Activated naive CD4-positive, alpha-beta T cell treated with anti-CD3 and anti-CD28 coated beads for 36 hours (primary cell): ENCODE measurements at regions not wholly inside any gene's neighbourhood (a gene's known extent, or its start where the extent isn't known, plus 50 kb on each side); places are given as distances from the start of the nearest gene placed in this dataset.

Experiments
- CTCF ChIA-PET: fragments of 350-600 bp; sonication (Branson Sonifier 250); formaldehyde crosslinking; loops from one replicate; lab custom pipeline; 2021; ENCODE audit warnings: antibody characterized with exemption; lab: Charles Lee
- DNase-seq: peaks from one replicate; pipeline ENCODE4 v3.0.0-alpha.2; 2020
- H3K27ac Mint-ChIP-seq: one replicate; pipeline ENCODE4 v1.8.0; 2021; ENCODE audit warnings: mild to moderate bottlenecking, mixed read lengths
- H3K27me3 Mint-ChIP-seq: one replicate; pipeline ENCODE4 v1.8.0; 2021; ENCODE audit warnings: low read depth, mixed read lengths
- H3K36me3 Mint-ChIP-seq: one replicate; pipeline ENCODE4 v1.8.0; 2021; ENCODE audit warnings: low read depth, mixed read lengths
- H3K4me1 Mint-ChIP-seq: one replicate; pipeline ENCODE4 v1.8.0; 2021; ENCODE audit warnings: low read depth, mixed read lengths
- H3K4me3 Mint-ChIP-seq: one replicate; pipeline ENCODE4 v1.8.0; 2021; ENCODE audit warnings: mild to moderate bottlenecking, moderate library complexity, mixed read lengths
- H3K9me3 Mint-ChIP-seq: one replicate; pipeline ENCODE4 v1.8.0; 2021; ENCODE audit warnings: mixed read lengths
- intact Hi-C: fragments of 100-400 bp; cut with micrococcal nuclease; formaldehyde crosslinking; loops from one replicate; pipeline ENCODE4 v1.15.1; 2023

- Mint-ChIP-seq H3K27ac (no peak overlapping the region), H3K9me3 (peaks cover 4% of the 10 kb centered on the region), H3K4me1 (no peaks in the 10 kb centered on the region), H3K36me3 (no peaks in the 10 kb centered on the region), H3K4me3 (no peak overlapping the region), H3K27me3 (no peaks in the 10 kb centered on the region)
- DNase-seq = no peak
- intact Hi-C loops = no loop called here
- CTCF ChIA-PET = no interaction called here
Measured at GRCh38 chr14:42548349-42548748, 941.7 kb downstream of the LRFN5 start.

GRCh38 chr14:42545636-42546035 lies 939.0 kb downstream of the LRFN5 start:
- DNase-seq = no peak
- no peak overlapping the region for H3K27ac Mint-ChIP-seq
- H3K27me3 Mint-ChIP-seq = no peaks in the 10 kb centered on the region
- H3K4me3 Mint-ChIP-seq = no peak overlapping the region
- H3K36me3 Mint-ChIP-seq = no peaks in the 10 kb centered on the region
- H3K4me1 Mint-ChIP-seq = no peaks in the 10 kb centered on the region
- intact Hi-C loops = no loop called here
- peaks cover 4% of the 10 kb centered on the region for H3K9me3 Mint-ChIP-seq
- CTCF ChIA-PET = no interaction called here

GRCh38 chr14:42541535-42542001 lies 934.9 kb downstream of the LRFN5 start:
- intact Hi-C loops = no loop called here

GRCh38 chr14:42535397-42535796 lies 928.7 kb downstream of the LRFN5 start:
- CTCF ChIA-PET = no interaction called here
- intact Hi-C loops = no loop called here
- Mint-ChIP-seq H3K27ac (no peak overlapping the region), H3K27me3 (no peaks in the 10 kb centered on the region), H3K36me3 (no peaks in the 10 kb centered on the region), H3K4me3 (no peak overlapping the region), H3K4me1 (no peaks in the 10 kb centered on the region), H3K9me3 (peaks cover 3% of the 10 kb centered on the region)
- no peak for DNase-seq

More at GRCh38 chr14:42541535-42542001, 934.9 kb downstream of the LRFN5 start:
- CTCF ChIA-PET = no interaction called here
- no peaks in the 10 kb centered on the region for H3K36me3 Mint-ChIP-seq
- H3K4me3 Mint-ChIP-seq = no peak overlapping the region
- H3K27ac Mint-ChIP-seq = no peak overlapping the region
- H3K27me3 Mint-ChIP-seq = no peaks in the 10 kb centered on the region
- DNase-seq = no peak
- no peaks in the 10 kb centered on the region for H3K9me3 Mint-ChIP-seq
- H3K4me1 Mint-ChIP-seq = no peaks in the 10 kb centered on the region

GRCh38 chr14:42533476-42533875 lies 926.8 kb downstream of the LRFN5 start:
- no peak overlapping the region for H3K4me3 Mint-ChIP-seq
- no peak for DNase-seq
- no peaks in the 10 kb centered on the region for H3K4me1 Mint-ChIP-seq
- no peaks in the 10 kb centered on the region for H3K36me3 Mint-ChIP-seq
- H3K9me3 Mint-ChIP-seq = peaks cover 3% of the 10 kb centered on the region
- intact Hi-C loops = no loop called here
- H3K27me3 Mint-ChIP-seq = no peaks in the 10 kb centered on the region
- CTCF ChIA-PET = no interaction called here
- H3K27ac Mint-ChIP-seq = no peak overlapping the region

DNA sequence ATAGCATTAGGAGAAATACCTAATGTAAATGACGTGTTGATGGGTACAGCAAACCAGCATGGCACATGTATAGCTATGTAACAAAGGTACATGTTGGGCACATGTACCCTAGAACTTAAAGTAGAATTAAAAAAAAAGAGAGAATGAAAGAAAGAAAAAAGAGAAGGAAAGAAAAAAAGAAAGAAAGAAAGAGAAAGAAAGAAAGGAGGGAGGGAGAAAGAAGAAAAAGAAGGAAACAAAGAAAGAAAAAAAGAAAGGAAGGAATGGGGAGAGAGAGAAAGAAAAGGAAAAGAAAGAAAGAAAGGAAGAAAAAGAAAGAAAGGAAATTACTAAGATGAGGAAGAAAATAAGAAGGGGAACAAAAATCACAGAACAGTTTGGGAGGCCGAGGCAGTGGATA lies 925.5 kb downstream of the LRFN5 start:
- H3K4me1 Mint-ChIP-seq = no peaks in the 10 kb centered on the region
- no peaks in the 10 kb centered on the region for H3K27me3 Mint-ChIP-seq
- H3K4me3 Mint-ChIP-seq = no peak overlapping the region
- no peak overlapping the region for H3K27ac Mint-ChIP-seq
- no peak for DNase-seq
- intact Hi-C loops = no loop called here
- CTCF ChIA-PET = no interaction called here
- H3K36me3 Mint-ChIP-seq = no peaks in the 10 kb centered on the region
- H3K9me3 Mint-ChIP-seq = peaks cover 3% of the 10 kb centered on the region

DNA sequence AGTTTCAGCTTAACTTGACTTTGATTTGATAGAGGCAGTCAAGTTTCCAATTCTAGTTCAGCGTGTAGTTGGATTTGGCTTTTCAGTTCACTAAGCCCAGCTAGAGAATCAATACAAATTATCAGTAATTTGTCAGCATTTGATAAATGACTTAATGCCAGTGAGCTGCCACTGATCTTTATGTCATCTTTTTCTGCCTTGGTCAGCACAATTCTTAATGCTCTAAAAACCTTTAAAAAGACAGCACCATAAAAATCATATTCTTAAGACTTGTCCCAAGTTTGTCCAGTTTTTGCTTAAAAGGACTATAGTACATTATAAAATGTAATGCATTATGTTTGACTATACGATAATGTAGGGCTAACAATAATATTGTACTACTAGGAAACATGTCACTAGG lies 920.5 kb downstream of the LRFN5 start:
- H3K36me3 Mint-ChIP-seq = no peaks in the 10 kb centered on the region
- intact Hi-C loops = no loop called here
- H3K27me3 Mint-ChIP-seq = no peaks in the 10 kb centered on the region
- no peak overlapping the region for H3K27ac Mint-ChIP-seq
- DNase-seq = no peak
- no peaks in the 10 kb centered on the region for H3K9me3 Mint-ChIP-seq
- H3K4me1 Mint-ChIP-seq = no peaks in the 10 kb centered on the region
- no peak overlapping the region for H3K4me3 Mint-ChIP-seq
- CTCF ChIA-PET = no interaction called here

- Mint-ChIP-seq H3K27ac (no peak overlapping the region), H3K9me3 (no peaks in the 10 kb centered on the region), H3K36me3 (no peaks in the 10 kb centered on the region), H3K4me1 (no peaks in the 10 kb centered on the region), H3K4me3 (no peak overlapping the region), H3K27me3 (no peaks in the 10 kb centered on the region)
- intact Hi-C loops = no loop called here
- CTCF ChIA-PET = interaction anchor here (0.7 kb wide), 1 partner anchor 26 kb away, joined by 3 read pairs; no protein-coding TSS in a partner anchor
- DNase-seq = no peak
Measured at GRCh38 chr14:42523666-42524065, 917.0 kb downstream of the LRFN5 start.

DNA sequence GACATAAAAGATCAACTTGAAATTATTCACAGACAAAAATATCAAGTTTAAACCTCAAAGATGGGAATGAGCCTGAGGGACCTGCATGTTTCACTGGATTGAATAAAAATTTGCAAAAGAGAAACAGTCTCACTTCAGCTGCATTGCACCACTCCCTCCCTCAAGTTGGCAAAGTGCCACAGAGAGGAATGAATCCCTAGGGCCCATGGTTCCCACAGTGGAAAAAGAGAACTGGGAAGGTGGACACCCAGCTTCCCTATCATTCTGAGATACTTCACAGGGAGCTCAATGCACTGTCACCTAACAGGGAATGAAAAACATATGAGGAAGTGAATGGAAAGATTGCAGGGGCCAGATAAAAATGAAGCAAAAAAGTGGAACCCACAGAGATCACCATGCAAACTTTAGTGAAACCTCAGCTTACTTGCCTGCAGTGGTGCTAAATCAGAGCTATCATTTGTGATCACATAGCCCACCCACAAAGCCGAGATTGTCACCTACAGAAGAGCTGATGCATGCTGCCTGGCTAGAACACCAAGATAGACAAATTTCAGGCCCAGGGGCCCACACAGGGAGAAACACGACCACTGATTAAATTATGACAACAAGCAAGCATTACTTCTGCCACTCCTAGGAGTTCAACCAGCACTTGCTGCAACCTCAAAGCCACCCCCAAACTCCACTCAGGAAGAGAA lies 911.3 kb downstream of the LRFN5 start:
- Mint-ChIP-seq H3K36me3 (no peaks in the 10 kb centered on the region), H3K27me3 (no peaks in the 10 kb centered on the region), H3K27ac (no peak overlapping the region), H3K4me1 (no peaks in the 10 kb centered on the region), H3K9me3 (peaks cover 3% of the 10 kb centered on the region), H3K4me3 (no peak overlapping the region)
- no peak for DNase-seq
- intact Hi-C loops = no loop called here
- CTCF ChIA-PET = interaction anchor here (0.7 kb wide), 1 partner anchor 15 kb away, joined by 3 read pairs; no protein-coding TSS in a partner anchor

DNA sequence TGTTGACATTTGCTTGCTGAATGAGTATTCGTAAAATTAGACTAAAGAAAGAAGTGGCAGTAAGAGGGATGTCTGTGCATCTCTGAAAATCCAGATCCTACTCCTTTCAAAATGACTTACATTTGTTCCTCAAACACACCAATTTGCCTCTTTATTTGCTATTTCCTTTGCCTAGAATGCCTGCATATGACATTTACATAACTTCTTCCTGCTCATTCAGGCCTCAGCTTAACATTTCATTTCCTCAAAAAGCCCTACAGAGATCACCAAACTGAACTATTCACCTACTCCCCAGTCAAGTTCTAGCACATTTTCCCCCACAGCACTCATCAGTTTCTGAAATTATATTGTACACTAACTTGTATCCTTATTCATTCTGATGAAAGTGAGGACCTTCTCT lies 907.2 kb downstream of the LRFN5 start:
- Mint-ChIP-seq H3K27ac (no peak overlapping the region), H3K27me3 (no peaks in the 10 kb centered on the region), H3K4me3 (no peak overlapping the region), H3K9me3 (peaks cover 3% of the 10 kb centered on the region), H3K36me3 (no peaks in the 10 kb centered on the region), H3K4me1 (no peaks in the 10 kb centered on the region)
- CTCF ChIA-PET = no interaction called here
- intact Hi-C loops = no loop called here
- DNase-seq = no peak

- H3K4me3 Mint-ChIP-seq = no peak overlapping the region
- intact Hi-C loops = no loop called here
- no peaks in the 10 kb centered on the region for H3K36me3 Mint-ChIP-seq
- CTCF ChIA-PET = no interaction called here
- H3K27me3 Mint-ChIP-seq = no peaks in the 10 kb centered on the region
- DNase-seq = no peak
- no peaks in the 10 kb centered on the region for H3K4me1 Mint-ChIP-seq
- H3K9me3 Mint-ChIP-seq = peaks cover 6% of the 10 kb centered on the region
- H3K27ac Mint-ChIP-seq = no peak overlapping the region
Measured at GRCh38 chr14:42510071-42510470, 903.4 kb downstream of the LRFN5 start.

GRCh38 chr14:42508209-42508946 lies 901.7 kb downstream of the LRFN5 start:
- H3K27ac Mint-ChIP-seq = no peak overlapping the region
- H3K9me3 Mint-ChIP-seq = peaks cover 3% of the 10 kb centered on the region
- no peak overlapping the region for H3K4me3 Mint-ChIP-seq
- H3K36me3 Mint-ChIP-seq = no peaks in the 10 kb centered on the region
- CTCF ChIA-PET = no interaction called here
- H3K4me1 Mint-ChIP-seq = no peaks in the 10 kb centered on the region
- H3K27me3 Mint-ChIP-seq = no peaks in the 10 kb centered on the region
- intact Hi-C loops = no loop called here
- DNase-seq = no peak

DNA sequence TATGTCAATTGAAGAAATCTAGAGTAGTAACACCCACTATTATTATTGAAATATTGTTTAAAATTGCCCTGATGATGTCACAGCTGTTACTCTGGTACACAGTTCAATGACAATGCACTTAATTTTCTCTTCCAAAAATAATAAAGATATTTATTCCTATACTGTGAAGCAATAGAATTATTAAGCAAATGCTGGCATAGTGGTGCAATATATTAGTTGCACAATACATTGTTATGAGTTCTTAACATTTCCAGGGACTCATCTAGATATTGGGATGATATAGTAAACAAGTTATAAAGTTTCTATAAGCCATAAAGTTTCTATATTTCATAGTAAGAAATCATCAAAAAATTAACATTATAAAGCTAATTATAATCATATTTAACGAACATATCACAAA lies 897.8 kb downstream of the LRFN5 start:
- no peak for DNase-seq
- CTCF ChIA-PET = no interaction called here
- intact Hi-C loops = no loop called here
- Mint-ChIP-seq H3K9me3 (peaks cover 3% of the 10 kb centered on the region), H3K4me3 (no peak overlapping the region), H3K27ac (no peak overlapping the region), H3K4me1 (no peaks in the 10 kb centered on the region), H3K36me3 (no peaks in the 10 kb centered on the region), H3K27me3 (no peaks in the 10 kb centered on the region)
